ENCODE measurements at regions not wholly inside any gene's neighbourhood (a gene's known extent, or its start where the extent isn't known, plus 50 kb on each side); places are given as distances from the start of the nearest gene placed in this dataset.

GRCh38 chr14:98785578-98785977 lies 486.4 kb downstream of the BCL11B start (continued):
- TF ChIP-seq SP1 (IDR thresholded peaks at IDR 0.05) (no peak), SP1 (CRISPR knock-in tag; IDR thresholded peaks at IDR 0.05) (no peak), SAP130 (CRISPR knock-in tag; IDR thresholded peaks at IDR 0.05; ENCODE audit: low read depth) (no peak)

DNA sequence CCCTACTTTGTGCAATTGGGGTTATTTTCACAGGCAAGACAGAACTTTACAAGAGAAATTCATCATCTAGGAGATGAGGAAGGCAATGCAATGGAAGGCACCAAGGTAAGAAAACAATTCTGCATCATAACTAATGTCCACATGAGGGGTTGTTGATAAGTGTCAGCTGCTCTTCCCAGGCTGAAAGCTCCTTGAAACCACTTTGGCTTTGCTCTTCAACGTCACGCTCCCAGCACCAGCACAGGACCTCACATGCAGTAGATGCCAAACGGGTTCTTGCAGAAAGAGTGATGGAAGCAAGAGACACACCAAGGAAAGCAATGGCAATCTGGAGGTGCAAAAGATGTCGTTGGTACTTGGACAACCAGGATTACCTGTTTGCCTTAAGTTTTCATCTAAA lies 485.5 kb downstream of the BCL11B start:
- no peaks in the 10 kb centered on the region for H3K4me1 ChIP-seq (ENCODE audit: insufficient read depth, low read length)
- intact Hi-C loops (cut with micrococcal nuclease; ENCODE audit: unreplicated experiment) = no loop called here
- 0% methylated on average over 3 of the region's 4 CpGs for WGBS (ENCODE audit: low lambda C conversion rate)
- no peaks in the 10 kb centered on the region for H3K36me3 ChIP-seq (replicated peaks in 1 of 2; ENCODE audit: control insufficient read depth in 1 of 2, insufficient read depth in 2 of 2, low read length in 2 of 2)
- H3K9me3 ChIP-seq (ENCODE audit: low read length) = peaks cover 88% of the 10 kb centered on the region
- H3K27ac ChIP-seq (ENCODE audit: extremely low read length, insufficient read depth, low read length) = no peak overlapping the region
- CTCF ChIA-PET (ENCODE audit: low intra/inter-chr PET ratio, low total read pairs) = no interaction called here
- BruUV-seq (replicated peaks) = no TSS peak
- ATAC-seq (no peak), FAIRE-seq (no peak), DNase-seq (ENCODE audit: low spot score) (no peak)
- H3K9ac ChIP-seq (ENCODE audit: insufficient read depth, low read depth, low read length) = no peak overlapping the region
- H3K79me2 ChIP-seq (ENCODE audit: insufficient read depth, low read length) = no peaks in the 10 kb centered on the region
- POLR2A ChIA-PET = no interaction called here
- no peaks in the 10 kb centered on the region for H3K27me3 ChIP-seq (ENCODE audit: control insufficient read depth in 1 of 2, insufficient read depth in 2 of 2, low read length in 2 of 2)
- H3K4me2 ChIP-seq (ENCODE audit: low read depth, low read length) = no peak overlapping the region
- no peak overlapping the region for H3K4me3 ChIP-seq (replicated peaks in 1 of 3; ENCODE audit: insufficient read depth in 1 of 3, low read depth in 2 of 3, low read length in 3 of 3)
- in situ Hi-C loops (cut with HindIII; ENCODE audit: extremely low pct_ligation_motif_present, low pct_unique_long_range_greater_than_20kb) = no loop called here
- H4K20me1 ChIP-seq (ENCODE audit: insufficient read depth, low read length) = no peaks in the 10 kb centered on the region
- no peak overlapping the region for H2AFZ ChIP-seq (ENCODE audit: low read length)
- no peak for TF ChIP-seq FLYWCH1 (CRISPR knock-in tag; IDR thresholded peaks at IDR 0.05)
- TF ChIP-seq, protein P1, sequence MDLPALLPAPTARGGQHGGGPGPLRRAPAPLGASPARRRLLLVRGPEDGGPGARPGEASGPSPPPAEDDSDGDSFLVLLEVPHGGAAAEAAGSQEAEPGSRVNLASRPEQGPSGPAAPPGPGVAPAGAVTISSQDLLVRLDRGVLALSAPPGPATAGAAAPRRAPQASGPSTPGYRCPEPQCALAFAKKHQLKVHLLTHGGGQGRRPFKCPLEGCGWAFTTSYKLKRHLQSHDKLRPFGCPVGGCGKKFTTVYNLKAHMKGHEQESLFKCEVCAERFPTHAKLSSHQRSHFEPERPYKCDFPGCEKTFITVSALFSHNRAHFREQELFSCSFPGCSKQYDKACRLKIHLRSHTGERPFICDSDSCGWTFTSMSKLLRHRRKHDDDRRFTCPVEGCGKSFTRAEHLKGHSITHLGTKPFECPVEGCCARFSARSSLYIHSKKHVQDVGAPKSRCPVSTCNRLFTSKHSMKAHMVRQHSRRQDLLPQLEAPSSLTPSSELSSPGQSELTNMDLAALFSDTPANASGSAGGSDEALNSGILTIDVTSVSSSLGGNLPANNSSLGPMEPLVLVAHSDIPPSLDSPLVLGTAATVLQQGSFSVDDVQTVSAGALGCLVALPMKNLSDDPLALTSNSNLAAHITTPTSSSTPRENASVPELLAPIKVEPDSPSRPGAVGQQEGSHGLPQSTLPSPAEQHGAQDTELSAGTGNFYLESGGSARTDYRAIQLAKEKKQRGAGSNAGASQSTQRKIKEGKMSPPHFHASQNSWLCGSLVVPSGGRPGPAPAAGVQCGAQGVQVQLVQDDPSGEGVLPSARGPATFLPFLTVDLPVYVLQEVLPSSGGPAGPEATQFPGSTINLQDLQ (CRISPR knock-in tag; IDR thresholded peaks at IDR 0.05) = no peak
- no peak for TF ChIP-seq CHD4 (IDR thresholded peaks at IDR 0.05; ENCODE audit: borderline replicate concordance, low read length)
- no peak for TF ChIP-seq ZNF605 (CRISPR knock-in tag; IDR thresholded peaks at IDR 0.05)
- no peak for TF ChIP-seq TSC22D2 (CRISPR knock-in tag; IDR thresholded peaks at IDR 0.05; ENCODE audit: borderline replicate concordance)
- TF ChIP-seq PAXIP1 (CRISPR knock-in tag; conservative IDR thresholded peaks at IDR 0.05) = no peak
- TF ChIP-seq PAF1 (CRISPR knock-in tag; IDR thresholded peaks at IDR 0.05) = no peak
- no peak for TF ChIP-seq JUN (CRISPR knock-in tag; IDR thresholded peaks at IDR 0.05)
- TF ChIP-seq KDM5A (IDR thresholded peaks at IDR 0.05; ENCODE audit: borderline replicate concordance, low read length) = no peak
- no peak for TF ChIP-seq ZFP41 (CRISPR knock-in tag; IDR thresholded peaks at IDR 0.05; ENCODE audit: borderline replicate concordance)
- no peak for TF ChIP-seq ZNF460 (CRISPR knock-in tag; IDR thresholded peaks at IDR 0.05; ENCODE audit: borderline replicate concordance)
- no peak for TF ChIP-seq ELF1 (CRISPR knock-in tag; IDR thresholded peaks at IDR 0.05)
- no peak for TF ChIP-seq GMEB1 (CRISPR knock-in tag; IDR thresholded peaks at IDR 0.05; ENCODE audit: borderline replicate concordance)
- TF ChIP-seq CREBL2 (CRISPR knock-in tag; IDR thresholded peaks at IDR 0.05; ENCODE audit: borderline replicate concordance) = no peak
- no peak for TF ChIP-seq ZNF724P (CRISPR knock-in tag; IDR thresholded peaks at IDR 0.05; ENCODE audit: borderline replicate concordance)

Data from HepG2 (cell line).